ENCODE measurements at regions not wholly inside any gene's neighbourhood (a gene's known extent, or its start where the extent isn't known, plus 50 kb on each side); places are given as distances from the start of the nearest gene placed in this dataset.

GRCh38 chr3:120544361-120544760 is 51.8 kb upstream of the NDUFB4 start:
- dilution Hi-C loops (cut with MboI; ENCODE audit: extremely low pct_ligation_motif_present, low sequenced_read_pairs), result no loop called here
- FAIRE-seq, result no peak

More at GRCh38 chr3:120544361-120544760, 51.8 kb upstream of the NDUFB4 start:
- no peak overlapping the region for H3K9ac ChIP-seq (replicated peaks; ENCODE audit: extremely low read depth, insufficient read depth, low read length)
- TF ChIP-seq JUN (IDR thresholded peaks at IDR 0.05; ENCODE audit: borderline replicate concordance, insufficient read depth, insufficient read length, low read depth), result no peak
- TF ChIP-seq GATA2 (IDR thresholded peaks at IDR 0.05; ENCODE audit: insufficient read depth, insufficient read length, low read depth, low read length), result no peak
- no peak for TF ChIP-seq EZH2 (IDR thresholded peaks at IDR 0.05; ENCODE audit: borderline replicate concordance, low read depth, low read length, severe bottlenecking)
- TF ChIP-seq FOS (IDR thresholded peaks at IDR 0.05; ENCODE audit: borderline replicate concordance, insufficient read depth, low read length), result no peak
- TF ChIP-seq, protein P1, sequence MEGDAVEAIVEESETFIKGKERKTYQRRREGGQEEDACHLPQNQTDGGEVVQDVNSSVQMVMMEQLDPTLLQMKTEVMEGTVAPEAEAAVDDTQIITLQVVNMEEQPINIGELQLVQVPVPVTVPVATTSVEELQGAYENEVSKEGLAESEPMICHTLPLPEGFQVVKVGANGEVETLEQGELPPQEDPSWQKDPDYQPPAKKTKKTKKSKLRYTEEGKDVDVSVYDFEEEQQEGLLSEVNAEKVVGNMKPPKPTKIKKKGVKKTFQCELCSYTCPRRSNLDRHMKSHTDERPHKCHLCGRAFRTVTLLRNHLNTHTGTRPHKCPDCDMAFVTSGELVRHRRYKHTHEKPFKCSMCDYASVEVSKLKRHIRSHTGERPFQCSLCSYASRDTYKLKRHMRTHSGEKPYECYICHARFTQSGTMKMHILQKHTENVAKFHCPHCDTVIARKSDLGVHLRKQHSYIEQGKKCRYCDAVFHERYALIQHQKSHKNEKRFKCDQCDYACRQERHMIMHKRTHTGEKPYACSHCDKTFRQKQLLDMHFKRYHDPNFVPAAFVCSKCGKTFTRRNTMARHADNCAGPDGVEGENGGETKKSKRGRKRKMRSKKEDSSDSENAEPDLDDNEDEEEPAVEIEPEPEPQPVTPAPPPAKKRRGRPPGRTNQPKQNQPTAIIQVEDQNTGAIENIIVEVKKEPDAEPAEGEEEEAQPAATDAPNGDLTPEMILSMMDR (IDR thresholded peaks at IDR 0.05; ENCODE audit: extremely low read depth in 1 of 2, insufficient read depth in 1 of 2, low read depth in 1 of 2, low read length in 2 of 2), result no peak
- no peak for TF ChIP-seq MYC (IDR thresholded peaks at IDR 0.05; ENCODE audit: low read depth, low read length)
- TF ChIP-seq, protein P2, sequence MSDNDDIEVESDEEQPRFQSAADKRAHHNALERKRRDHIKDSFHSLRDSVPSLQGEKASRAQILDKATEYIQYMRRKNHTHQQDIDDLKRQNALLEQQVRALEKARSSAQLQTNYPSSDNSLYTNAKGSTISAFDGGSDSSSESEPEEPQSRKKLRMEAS (IDR thresholded peaks at IDR 0.05; ENCODE audit: insufficient read depth, insufficient read length), result no peak
- TF ChIP-seq POLR2AphosphoS5 (IDR thresholded peaks at IDR 0.05; ENCODE audit: insufficient read depth, low read depth, low read length), result no peak
- no peak for TF ChIP-seq POLR2A (IDR thresholded peaks at IDR 0.05; ENCODE audit: low read depth, low read length)
- intact Hi-C loops (cut with micrococcal nuclease), result no loop called here
- no peaks in the 10 kb centered on the region for H3K27me3 ChIP-seq (ENCODE audit: control insufficient read depth in 2 of 2, insufficient read depth in 2 of 2, low read length in 2 of 2)
- no peaks in the 10 kb centered on the region for H3K9me3 ChIP-seq (replicated peaks; ENCODE audit: control insufficient read depth, insufficient read depth, low read length)
- no peak overlapping the region for H3K27ac ChIP-seq (ENCODE audit: insufficient read depth, low read depth, low read length)
- POLR2A ChIA-PET, result no interaction called here
- H3K9me1 ChIP-seq (replicated peaks; ENCODE audit: control insufficient read depth, extremely low read depth, insufficient read depth, low read length), result no peaks in the 10 kb centered on the region
- no peaks in the 10 kb centered on the region for H4K20me1 ChIP-seq (replicated peaks; ENCODE audit: control insufficient read depth, extremely low read depth, insufficient read depth, low read length)
- H3K36me3 ChIP-seq (ENCODE audit: control insufficient read depth in 2 of 2, extremely low read depth in 1 of 2, insufficient read depth in 2 of 2, low read length in 2 of 2), result no peaks in the 10 kb centered on the region
- no peak overlapping the region for H3K4me3 ChIP-seq (replicated peaks in 1 of 3; ENCODE audit: insufficient read depth in 1 of 3, low read depth in 1 of 3, low read length in 3 of 3)
- no peak overlapping the region for H3K4me2 ChIP-seq (ENCODE audit: insufficient read depth, low read length)
- H3K4me1 ChIP-seq (ENCODE audit: control insufficient read depth, extremely low read depth, insufficient read depth, low read length), result no peaks in the 10 kb centered on the region
- CTCF ChIA-PET, result no interaction called here
- no peak overlapping the region for H2AFZ ChIP-seq (ENCODE audit: low read depth, low read length)
- DNase-seq (ENCODE audit: low read depth, low spot score), result no peak
- no peaks in the 10 kb centered on the region for H3K79me2 ChIP-seq (ENCODE audit: control insufficient read depth, insufficient read depth, low read length)
- no TSS peak for BruUV-seq (replicated peaks)
